ENCODE measurements at regions not wholly inside any gene's neighbourhood (a gene's known extent, or its start where the extent isn't known, plus 50 kb on each side); places are given as distances from the start of the nearest gene placed in this dataset.

DNA sequence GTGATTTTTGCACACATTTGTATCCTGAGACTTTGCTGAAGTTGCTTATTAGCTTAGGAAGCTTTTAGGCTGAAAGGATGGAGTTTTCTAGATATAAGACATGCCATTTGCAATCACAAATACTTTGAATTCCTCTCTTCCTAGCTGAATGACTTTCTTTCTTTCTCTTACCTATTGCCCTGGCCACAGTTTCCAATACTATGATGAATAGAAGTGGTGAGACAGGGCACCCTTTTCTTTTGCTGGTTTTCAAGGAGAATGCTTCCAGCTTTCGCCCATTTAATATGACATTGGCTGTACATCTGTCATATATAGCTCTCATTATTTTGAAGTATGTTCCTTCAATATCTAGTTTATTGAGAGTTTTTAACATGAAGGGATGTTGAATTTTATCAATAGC, 409.6 kb upstream of the EPHA7 start:
- Histone ChIP-seq H3K27ac (no peak overlapping the region), H3K9me3 (no peaks in the 10 kb centered on the region), H3K36me3 (no peaks in the 10 kb centered on the region), H3K4me3 (no peak overlapping the region), H3K27me3 (no peaks in the 10 kb centered on the region), H3K4me1 (no peaks in the 10 kb centered on the region)
- DNase-seq (no peak), ATAC-seq (no peak)
- intact Hi-C loops (cut with DNase I), result no loop called here
- WGBS (ENCODE audit: insufficient coverage, low coverage, low lambda C conversion rate, missing lambda C conversion rate), result 56% methylated on average over 1 of the region's 1 CpG
- no peak for TF ChIP-seq POLR2A (IDR thresholded peaks at IDR 0.05)
- TF ChIP-seq, protein P1, sequence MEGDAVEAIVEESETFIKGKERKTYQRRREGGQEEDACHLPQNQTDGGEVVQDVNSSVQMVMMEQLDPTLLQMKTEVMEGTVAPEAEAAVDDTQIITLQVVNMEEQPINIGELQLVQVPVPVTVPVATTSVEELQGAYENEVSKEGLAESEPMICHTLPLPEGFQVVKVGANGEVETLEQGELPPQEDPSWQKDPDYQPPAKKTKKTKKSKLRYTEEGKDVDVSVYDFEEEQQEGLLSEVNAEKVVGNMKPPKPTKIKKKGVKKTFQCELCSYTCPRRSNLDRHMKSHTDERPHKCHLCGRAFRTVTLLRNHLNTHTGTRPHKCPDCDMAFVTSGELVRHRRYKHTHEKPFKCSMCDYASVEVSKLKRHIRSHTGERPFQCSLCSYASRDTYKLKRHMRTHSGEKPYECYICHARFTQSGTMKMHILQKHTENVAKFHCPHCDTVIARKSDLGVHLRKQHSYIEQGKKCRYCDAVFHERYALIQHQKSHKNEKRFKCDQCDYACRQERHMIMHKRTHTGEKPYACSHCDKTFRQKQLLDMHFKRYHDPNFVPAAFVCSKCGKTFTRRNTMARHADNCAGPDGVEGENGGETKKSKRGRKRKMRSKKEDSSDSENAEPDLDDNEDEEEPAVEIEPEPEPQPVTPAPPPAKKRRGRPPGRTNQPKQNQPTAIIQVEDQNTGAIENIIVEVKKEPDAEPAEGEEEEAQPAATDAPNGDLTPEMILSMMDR (IDR thresholded peaks at IDR 0.05), result no peak

DNA sequence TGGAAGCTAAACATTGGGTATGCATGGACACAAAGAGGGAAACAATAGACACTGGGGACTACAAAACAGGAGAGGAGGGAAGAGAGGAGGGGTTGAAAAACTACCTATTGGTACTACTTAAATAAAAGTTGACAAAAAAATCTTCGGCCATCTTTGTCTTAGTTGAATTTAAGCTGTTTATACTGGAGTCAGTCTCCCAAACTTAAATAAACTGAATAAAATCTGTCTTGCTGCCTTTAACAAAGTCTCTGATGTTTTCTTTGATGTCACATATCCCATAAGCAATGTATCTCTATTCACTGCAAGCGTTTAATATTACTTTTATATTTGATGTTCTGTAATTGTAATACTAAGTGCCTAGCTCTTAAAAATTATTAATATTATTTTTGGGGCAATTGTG, 409.2 kb upstream of the EPHA7 start:
- ATAC-seq, result no peak
- H3K27me3 ChIP-seq, result no peaks in the 10 kb centered on the region
- 48% methylated on average over 2 of the region's 2 CpGs for WGBS (ENCODE audit: insufficient coverage, low coverage, low lambda C conversion rate, missing lambda C conversion rate)
- H3K36me3 ChIP-seq, result no peaks in the 10 kb centered on the region
- TF ChIP-seq, protein P1 (IDR thresholded peaks at IDR 0.05), result no peak
- no peak overlapping the region for H3K27ac ChIP-seq
- H3K4me3 ChIP-seq, result no peak overlapping the region
- no peaks in the 10 kb centered on the region for H3K9me3 ChIP-seq
- no peaks in the 10 kb centered on the region for H3K4me1 ChIP-seq
- intact Hi-C loops (cut with DNase I), result no loop called here
- no peak for DNase-seq

DNA sequence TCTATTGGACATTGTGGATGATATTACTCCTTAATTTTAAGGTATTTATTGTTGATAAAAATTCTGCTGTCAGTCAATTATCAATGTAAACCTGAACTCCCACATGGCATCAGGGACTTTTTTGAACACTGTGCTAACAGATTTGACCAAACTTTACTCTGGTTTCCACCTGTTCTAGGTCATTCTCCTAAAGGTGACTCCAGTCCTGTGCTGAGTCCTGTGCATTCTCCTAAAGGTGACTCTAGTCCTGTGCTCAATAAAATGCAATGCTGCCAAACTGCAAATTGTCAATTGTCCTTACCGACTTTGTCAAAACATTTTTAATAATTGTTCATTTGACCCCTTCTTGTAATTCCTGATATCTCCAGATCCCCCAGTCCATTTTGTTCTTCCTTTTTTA, 408.4 kb upstream of the EPHA7 start:
- no peak for ATAC-seq
- H3K9me3 ChIP-seq, result no peaks in the 10 kb centered on the region
- H3K36me3 ChIP-seq, result no peaks in the 10 kb centered on the region
- intact Hi-C loops (cut with DNase I), result no loop called here
- TF ChIP-seq, protein P1 (IDR thresholded peaks at IDR 0.05), result no peak
- TF ChIP-seq POLR2A (IDR thresholded peaks at IDR 0.05), result no peak
- H3K27me3 ChIP-seq, result no peaks in the 10 kb centered on the region
- H3K4me1 ChIP-seq, result no peaks in the 10 kb centered on the region
- WGBS (ENCODE audit: insufficient coverage, low coverage, low lambda C conversion rate, missing lambda C conversion rate), result 63% methylated on average over 1 of the region's 1 CpG
- DNase-seq, result no peak
- H3K4me3 ChIP-seq, result no peak overlapping the region
- no peak overlapping the region for H3K27ac ChIP-seq

DNA sequence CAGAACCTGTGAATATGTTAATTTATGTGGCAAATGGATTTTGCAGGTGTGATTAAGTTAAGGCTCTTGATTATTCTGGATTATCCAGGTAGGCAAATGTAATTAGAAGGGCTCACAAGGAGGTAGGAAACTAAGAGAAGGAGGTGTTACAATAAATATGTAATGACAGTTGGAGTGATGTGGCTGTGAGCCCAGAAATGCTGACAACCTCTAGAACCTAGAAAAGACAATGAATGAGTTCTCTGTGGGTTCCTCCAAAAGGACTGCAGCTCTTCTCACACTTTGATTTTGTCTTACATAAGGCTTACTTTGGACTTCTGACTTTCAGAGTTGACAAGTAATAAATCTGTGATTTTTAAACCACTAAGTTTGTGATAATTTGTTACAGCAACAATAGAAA, 406.6 kb upstream of the EPHA7 start:
- H3K36me3 ChIP-seq, result no peaks in the 10 kb centered on the region
- H3K27ac ChIP-seq, result no peak overlapping the region
- no peaks in the 10 kb centered on the region for H3K27me3 ChIP-seq
- H3K4me3 ChIP-seq, result no peak overlapping the region
- no peak for DNase-seq
- no peak for TF ChIP-seq POLR2A (IDR thresholded peaks at IDR 0.05)
- TF ChIP-seq, protein P1 (IDR thresholded peaks at IDR 0.05), result no peak
- no peaks in the 10 kb centered on the region for H3K4me1 ChIP-seq
- ATAC-seq, result no peak
- H3K9me3 ChIP-seq, result no peaks in the 10 kb centered on the region
- intact Hi-C loops (cut with DNase I), result no loop called here

DNA sequence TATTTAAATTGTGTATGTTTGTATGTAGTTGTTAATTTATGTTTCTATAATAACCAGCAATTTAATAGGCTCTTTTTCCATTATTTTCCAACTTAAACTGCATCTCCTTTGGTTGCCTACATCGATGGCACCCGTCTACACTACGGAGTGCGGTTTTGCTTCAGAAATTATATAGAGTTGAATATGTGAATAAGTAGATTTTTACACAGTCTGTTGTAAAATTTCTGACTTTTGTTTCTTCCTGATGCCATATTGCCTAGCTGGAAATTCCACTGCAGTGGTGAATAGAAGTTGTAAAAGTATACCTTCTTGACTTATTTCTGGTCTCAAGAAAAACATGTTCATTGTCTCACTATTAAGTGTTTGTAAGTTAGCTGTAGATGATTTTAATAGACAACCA, 404.1 kb upstream of the EPHA7 start:
- intact Hi-C loops (cut with DNase I), result no loop called here
- Histone ChIP-seq H3K4me3 (no peak overlapping the region), H3K9me3 (no peaks in the 10 kb centered on the region), H3K4me1 (no peaks in the 10 kb centered on the region), H3K36me3 (no peaks in the 10 kb centered on the region), H3K27me3 (no peaks in the 10 kb centered on the region), H3K27ac (no peak overlapping the region)
- no peak for TF ChIP-seq POLR2A (IDR thresholded peaks at IDR 0.05)
- TF ChIP-seq, protein P1 (IDR thresholded peaks at IDR 0.05), result no peak
- WGBS (ENCODE audit: insufficient coverage, low coverage, low lambda C conversion rate, missing lambda C conversion rate), result 79% methylated on average over 4 of the region's 4 CpGs
- no peak for ATAC-seq
- DNase-seq, result no peak

Measured in right lobe of liver (tissue), 6 donors.